Activated naive CD8-positive, alpha-beta T cell treated with anti-CD3 and anti-CD28 coated beads, Interleukin-2, amount 10 ng/mL, durations not matched to agents 7 days and 5 days (primary cell): ENCODE measurements at regions not wholly inside any gene's neighbourhood (a gene's known extent, or its start where the extent isn't known, plus 50 kb on each side); places are given as distances from the start of the nearest gene placed in this dataset.
"Not testable (repeated sequence)": the region's sequence is repeated elsewhere in the genome, so short reads cannot be mapped to it uniquely, and the experiment has no call there.

ENCODE experiments used
- ATAC-seq: fragments of 150-1000 bp; cut with Tn5 transposase; one replicate; pipeline ENCODE4 v1.10.0; 2021; ENCODE audit warnings: low read depth, moderate library complexity
- POLR2A ChIA-PET: fragments of 350-600 bp; sonication (Branson Sonifier 250); formaldehyde crosslinking; loops from one replicate; lab custom pipeline; 2021; ENCODE audit warnings: antibody characterized with exemption; lab: Charles Lee
- DNase-seq: peaks from one replicate; pipeline ENCODE4 v3.0.0; 2021
- H3K27ac Mint-ChIP-seq: one replicate; pipeline ENCODE4 v1.8.0; 2022; ENCODE audit warnings: mild to moderate bottlenecking, mixed read lengths
- H3K27me3 Mint-ChIP-seq: one replicate; pipeline ENCODE4 v1.8.0; 2022; ENCODE audit warnings: mild to moderate bottlenecking, moderate library complexity, mixed read lengths
- H3K36me3 Mint-ChIP-seq: one replicate; pipeline ENCODE4 v1.8.0; 2021; ENCODE audit warnings: mild to moderate bottlenecking, mixed read lengths
- H3K4me1 Mint-ChIP-seq: one replicate; pipeline ENCODE4 v1.8.0; 2021; ENCODE audit warnings: mixed read lengths
- H3K4me3 Mint-ChIP-seq: one replicate; pipeline ENCODE4 v1.8.0; 2022; ENCODE audit warnings: mild to moderate bottlenecking, moderate library complexity, mixed read lengths
- H3K9me3 Mint-ChIP-seq: one replicate; pipeline ENCODE4 v1.8.0; 2021; ENCODE audit warnings: mixed read lengths

- H3K4me3 Mint-ChIP-seq = no peak overlapping the region
- H3K9me3 Mint-ChIP-seq = peaks cover 5% of the 10 kb centered on the region
- H3K27me3 Mint-ChIP-seq = no peaks in the 10 kb centered on the region
- ATAC-seq (no peak), DNase-seq (no peak)
- H3K4me1 Mint-ChIP-seq = no peaks in the 10 kb centered on the region
- no peaks in the 10 kb centered on the region for H3K36me3 Mint-ChIP-seq
- no peak overlapping the region for H3K27ac Mint-ChIP-seq
- POLR2A ChIA-PET = no interaction called here
Measured at GRCh38 chr4:12041828-12042227, 613.1 kb upstream of the HS3ST1 start.

- Mint-ChIP-seq H3K9me3 (peaks cover 5% of the 10 kb centered on the region), H3K27ac (no peak overlapping the region), H3K27me3 (no peaks in the 10 kb centered on the region), H3K4me1 (no peaks in the 10 kb centered on the region), H3K4me3 (no peak overlapping the region), H3K36me3 (no peaks in the 10 kb centered on the region)
- no peak for DNase-seq
- POLR2A ChIA-PET = no interaction called here
- no peak for ATAC-seq
Measured at GRCh38 chr4:12036450-12036849, 607.8 kb upstream of the HS3ST1 start.

GRCh38 chr4:12028258-12028657 is 599.6 kb upstream of the HS3ST1 start:
- DNase-seq (no peak), ATAC-seq (no peak)
- H3K4me3 Mint-ChIP-seq = no peak overlapping the region
- H3K36me3 Mint-ChIP-seq = no peaks in the 10 kb centered on the region
- peaks cover 3% of the 10 kb centered on the region for H3K9me3 Mint-ChIP-seq
- H3K4me1 Mint-ChIP-seq = no peaks in the 10 kb centered on the region
- POLR2A ChIA-PET = no interaction called here
- H3K27ac Mint-ChIP-seq = no peak overlapping the region
- H3K27me3 Mint-ChIP-seq = no peaks in the 10 kb centered on the region

GRCh38 chr4:12022409-12022808 is 593.7 kb upstream of the HS3ST1 start:
- Mint-ChIP-seq H3K27me3 (no peaks in the 10 kb centered on the region), H3K27ac (no peak overlapping the region), H3K4me1 (no peaks in the 10 kb centered on the region), H3K36me3 (no peaks in the 10 kb centered on the region), H3K9me3 (peaks cover 10% of the 10 kb centered on the region), H3K4me3 (no peak overlapping the region)
- POLR2A ChIA-PET = no interaction called here
- DNase-seq = no peak
- ATAC-seq = no peak

GRCh38 chr4:12016729-12017128 is 588.0 kb upstream of the HS3ST1 start:
- H3K27me3 Mint-ChIP-seq = no peaks in the 10 kb centered on the region
- peaks cover 18% of the 10 kb centered on the region for H3K9me3 Mint-ChIP-seq
- no peak overlapping the region for H3K4me3 Mint-ChIP-seq
- H3K36me3 Mint-ChIP-seq = no peaks in the 10 kb centered on the region
- POLR2A ChIA-PET = no interaction called here
- no peaks in the 10 kb centered on the region for H3K4me1 Mint-ChIP-seq
- no peak for DNase-seq
- no peak overlapping the region for H3K27ac Mint-ChIP-seq
- no peak for ATAC-seq

GRCh38 chr4:12005471-12005870 is 576.8 kb upstream of the HS3ST1 start:
- POLR2A ChIA-PET = no interaction called here
- no peak overlapping the region for H3K4me3 Mint-ChIP-seq

GRCh38 chr4:11996581-11996980 is 567.9 kb upstream of the HS3ST1 start:
- H3K4me1 Mint-ChIP-seq, POLR2A ChIA-PET, H3K27ac Mint-ChIP-seq, DNase-seq, H3K27me3 Mint-ChIP-seq, ATAC-seq, H3K4me3 Mint-ChIP-seq, H3K36me3 Mint-ChIP-seq: not testable (repeated sequence)
- H3K9me3 Mint-ChIP-seq = peaks cover 17% of the 10 kb centered on the region

More at GRCh38 chr4:12005471-12005870, 576.8 kb upstream of the HS3ST1 start:
- H3K4me1 Mint-ChIP-seq = no peaks in the 10 kb centered on the region
- H3K9me3 Mint-ChIP-seq = peaks cover 5% of the 10 kb centered on the region
- DNase-seq (no peak), ATAC-seq (no peak)
- H3K27me3 Mint-ChIP-seq = no peaks in the 10 kb centered on the region
- no peaks in the 10 kb centered on the region for H3K36me3 Mint-ChIP-seq
- no peak overlapping the region for H3K27ac Mint-ChIP-seq

GRCh38 chr4:11976726-11977263 is 548.1 kb upstream of the HS3ST1 start:
- Mint-ChIP-seq H3K27me3 (no peaks in the 10 kb centered on the region), H3K9me3 (no peaks in the 10 kb centered on the region), H3K27ac (no peak overlapping the region), H3K4me1 (no peaks in the 10 kb centered on the region), H3K36me3 (no peaks in the 10 kb centered on the region), H3K4me3 (no peak overlapping the region)
- POLR2A ChIA-PET = no interaction called here
- DNase-seq = no peak
- ATAC-seq = no peak

- H3K9me3 Mint-ChIP-seq = no peaks in the 10 kb centered on the region
- ATAC-seq = no peak
- no peaks in the 10 kb centered on the region for H3K4me1 Mint-ChIP-seq
- DNase-seq = no peak
- no peak overlapping the region for H3K4me3 Mint-ChIP-seq
- POLR2A ChIA-PET = no interaction called here
- H3K27me3 Mint-ChIP-seq = no peaks in the 10 kb centered on the region
- no peak overlapping the region for H3K27ac Mint-ChIP-seq
- no peaks in the 10 kb centered on the region for H3K36me3 Mint-ChIP-seq
Measured at GRCh38 chr4:11973270-11973669, 544.6 kb upstream of the HS3ST1 start.

- ATAC-seq (no peak), DNase-seq (no peak)
- no peaks in the 10 kb centered on the region for H3K4me1 Mint-ChIP-seq
- no peaks in the 10 kb centered on the region for H3K27me3 Mint-ChIP-seq
- no peaks in the 10 kb centered on the region for H3K36me3 Mint-ChIP-seq
- H3K9me3 Mint-ChIP-seq = no peaks in the 10 kb centered on the region
- H3K4me3 Mint-ChIP-seq = no peak overlapping the region
- H3K27ac Mint-ChIP-seq = no peak overlapping the region
- POLR2A ChIA-PET = no interaction called here
Measured at GRCh38 chr4:11970754-11971153, 542.1 kb upstream of the HS3ST1 start.

- Mint-ChIP-seq H3K36me3 (no peaks in the 10 kb centered on the region), H3K27ac (no peak overlapping the region), H3K4me1 (no peaks in the 10 kb centered on the region), H3K4me3 (no peak overlapping the region), H3K9me3 (no peaks in the 10 kb centered on the region), H3K27me3 (no peaks in the 10 kb centered on the region)
- ATAC-seq (no peak), DNase-seq (no peak)
- POLR2A ChIA-PET = no interaction called here
Measured at GRCh38 chr4:11966782-11967181, 538.1 kb upstream of the HS3ST1 start.

- no peaks in the 10 kb centered on the region for H3K27me3 Mint-ChIP-seq
- H3K27ac Mint-ChIP-seq = no peak overlapping the region
- H3K36me3 Mint-ChIP-seq = no peaks in the 10 kb centered on the region
- DNase-seq = no peak
- H3K4me1 Mint-ChIP-seq = no peaks in the 10 kb centered on the region
- H3K4me3 Mint-ChIP-seq = no peak overlapping the region
- no peaks in the 10 kb centered on the region for H3K9me3 Mint-ChIP-seq
- POLR2A ChIA-PET = interaction anchor here (0.7 kb wide), 1 partner anchor 610 kb away, joined by 3 read pairs; no protein-coding TSS in a partner anchor
- ATAC-seq = no peak
Measured at GRCh38 chr4:11954093-11954492, 525.4 kb upstream of the HS3ST1 start.

- no peaks in the 10 kb centered on the region for H3K9me3 Mint-ChIP-seq
- ATAC-seq = no peak
- no peak for DNase-seq
- no peaks in the 10 kb centered on the region for H3K4me1 Mint-ChIP-seq
- H3K36me3 Mint-ChIP-seq = no peaks in the 10 kb centered on the region
- H3K27me3 Mint-ChIP-seq = no peaks in the 10 kb centered on the region
- H3K4me3 Mint-ChIP-seq = no peak overlapping the region
- no peak overlapping the region for H3K27ac Mint-ChIP-seq
- POLR2A ChIA-PET = no interaction called here
Measured at GRCh38 chr4:11949355-11949754, 520.7 kb upstream of the HS3ST1 start.

- DNase-seq, ATAC-seq, H3K4me3 Mint-ChIP-seq, H3K4me1 Mint-ChIP-seq, H3K36me3 Mint-ChIP-seq, H3K27me3 Mint-ChIP-seq, POLR2A ChIA-PET, H3K27ac Mint-ChIP-seq, H3K9me3 Mint-ChIP-seq: not testable (repeated sequence)
Measured at GRCh38 chr4:11947629-11948028, 518.9 kb upstream of the HS3ST1 start.

- Mint-ChIP-seq H3K27me3 (no peaks in the 10 kb centered on the region), H3K4me3 (no peak overlapping the region)
- no peak for ATAC-seq
Measured at GRCh38 chr4:11937941-11938340, 509.2 kb upstream of the HS3ST1 start.

More at GRCh38 chr4:11937941-11938340, 509.2 kb upstream of the HS3ST1 start:
- POLR2A ChIA-PET = no interaction called here
- no peaks in the 10 kb centered on the region for H3K36me3 Mint-ChIP-seq
- no peak overlapping the region for H3K27ac Mint-ChIP-seq
- DNase-seq = no peak
- no peaks in the 10 kb centered on the region for H3K4me1 Mint-ChIP-seq
- H3K9me3 Mint-ChIP-seq = peaks cover 2% of the 10 kb centered on the region
